Prostate gland (tissue), 2 donors: ENCODE measurements at regions not wholly inside any gene's neighbourhood (a gene's known extent, or its start where the extent isn't known, plus 50 kb on each side); places are given as distances from the start of the nearest gene placed in this dataset.

Experiments
- CTCF ChIP-seq, 4 experiments: fragments of 200-600 bp in 2 of 4; fragments of 450-650 bp in 2 of 4; sonication (generic) in 2 of 4; IDR thresholded peaks; 1 replicate in 3 of 4; 2 replicates in 1 of 4; pipeline ENCODE4 v1.5.1; 2016 to 2019; ENCODE audit warnings: antibody characterized with exemption in 4 of 4, mild to moderate bottlenecking in 2 of 4, moderate library complexity in 2 of 4
- POLR2A ChIP-seq: fragments of 450-650 bp; IDR thresholded peaks from one replicate; pipeline ENCODE4 v1.6.1; 2016; ENCODE audit warnings: antibody characterized with exemption, mild to moderate bottlenecking
- POLR2AphosphoS5 ChIP-seq: sonication (generic); formaldehyde crosslinking; IDR thresholded peaks from one replicate; pipeline ENCODE4 v1.6.1; 2017; ENCODE audit warnings: antibody characterized with exemption

GRCh38 chr16:26583803-26584202, 482.9 kb upstream of the C16orf82 start:
- TF ChIP-seq CTCF (IDR thresholded peaks at IDR 0.05) (no peak), POLR2A (no peak), POLR2AphosphoS5 (no peak)
